Neural cell (in vitro differentiated cells): ENCODE measurements at regions not wholly inside any gene's neighbourhood (a gene's known extent, or its start where the extent isn't known, plus 50 kb on each side); places are given as distances from the start of the nearest gene placed in this dataset.

ENCODE experiments used
- CTCF ChIP-seq: fragments of 450-650 bp; IDR thresholded peaks from 2 replicates; pipeline ENCODE4 v1.5.1; 2014; ENCODE audit warnings: antibody characterized with exemption, mild to moderate bottlenecking, moderate library complexity; ENCODE audit not compliant: poor library complexity, severe bottlenecking
- EP300 ChIP-seq: fragments of 450-650 bp; conservative IDR thresholded peaks from 2 replicates; pipeline ENCODE4 v1.6.1; 2014; ENCODE audit warnings: antibody characterized with exemption, mild to moderate bottlenecking, moderate library complexity; ENCODE audit not compliant: poor library complexity, severe bottlenecking
- EZH2 ChIP-seq: fragments of 200-600, 300-800 bp; shearing (Covaris generic), sonication (generic); IDR thresholded peaks from 2 replicates; pipeline ENCODE4 v1.6.1; 2014; ENCODE audit warnings: antibody characterized with exemption, low read length, borderline replicate concordance, mild to moderate bottlenecking; ENCODE audit not compliant: insufficient read depth, poor library complexity, severe bottlenecking
- POLR2AphosphoS5 ChIP-seq: IDR thresholded peaks from 2 replicates; pipeline ENCODE4 v1.6.1; 2012
- REST ChIP-seq: IDR thresholded peaks from 2 replicates; pipeline ENCODE4 v1.6.1; 2012; ENCODE audit warnings: borderline replicate concordance

DNA sequence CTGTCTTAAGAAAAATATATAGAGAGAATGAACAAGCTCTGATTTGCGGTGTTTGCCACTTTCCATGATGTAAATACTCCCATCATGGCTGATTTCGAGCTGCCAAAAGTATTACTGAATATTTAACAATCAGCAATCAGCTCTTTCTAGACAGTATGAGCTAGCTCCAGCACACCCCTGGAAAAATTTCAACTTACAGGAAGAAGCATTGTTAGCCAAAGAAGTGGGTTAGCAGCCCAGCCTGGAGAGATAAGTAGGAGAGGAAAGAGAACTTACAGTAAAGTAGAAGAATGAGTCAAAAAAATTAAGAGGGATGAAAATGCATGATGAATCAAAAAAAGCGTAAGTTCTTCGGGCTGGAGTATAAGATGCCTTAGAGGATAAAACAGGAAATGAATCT, 60.6 kb upstream of the ANK3 start:
- TF ChIP-seq POLR2AphosphoS5 (no peak), CTCF (no peak), EP300 (no peak), REST (no peak), EZH2 (no peak)
